NCI-H524 treated with DMSO at 0.1 percent for 48 hours (cell line): ENCODE measurements at regions not wholly inside any gene's neighbourhood (a gene's known extent, or its start where the extent isn't known, plus 50 kb on each side); places are given as distances from the start of the nearest gene placed in this dataset.

Experiments
- DNase-seq: peaks from one replicate; lab custom pipeline; 2025; lab: John Stamatoyannopoulos, UW

DNA sequence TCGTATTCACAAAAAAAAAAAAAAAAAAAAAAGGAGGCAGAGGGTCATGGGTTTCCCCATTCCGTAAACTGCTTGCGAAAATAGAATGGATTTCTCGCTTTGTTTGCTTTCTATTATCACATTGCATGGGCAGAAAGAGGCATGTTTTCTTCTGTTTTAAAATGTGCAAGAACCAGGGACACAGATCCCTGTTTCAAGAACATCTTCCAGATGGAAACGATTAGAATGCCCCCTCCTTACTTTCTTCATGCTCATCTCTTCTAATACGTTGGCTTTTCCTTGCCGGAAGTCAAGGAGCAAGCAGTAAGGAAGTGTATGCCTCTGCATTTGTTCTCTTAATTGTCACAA is 51.0 kb upstream of the ZNF516 start:
- no peak for DNase-seq

DNA sequence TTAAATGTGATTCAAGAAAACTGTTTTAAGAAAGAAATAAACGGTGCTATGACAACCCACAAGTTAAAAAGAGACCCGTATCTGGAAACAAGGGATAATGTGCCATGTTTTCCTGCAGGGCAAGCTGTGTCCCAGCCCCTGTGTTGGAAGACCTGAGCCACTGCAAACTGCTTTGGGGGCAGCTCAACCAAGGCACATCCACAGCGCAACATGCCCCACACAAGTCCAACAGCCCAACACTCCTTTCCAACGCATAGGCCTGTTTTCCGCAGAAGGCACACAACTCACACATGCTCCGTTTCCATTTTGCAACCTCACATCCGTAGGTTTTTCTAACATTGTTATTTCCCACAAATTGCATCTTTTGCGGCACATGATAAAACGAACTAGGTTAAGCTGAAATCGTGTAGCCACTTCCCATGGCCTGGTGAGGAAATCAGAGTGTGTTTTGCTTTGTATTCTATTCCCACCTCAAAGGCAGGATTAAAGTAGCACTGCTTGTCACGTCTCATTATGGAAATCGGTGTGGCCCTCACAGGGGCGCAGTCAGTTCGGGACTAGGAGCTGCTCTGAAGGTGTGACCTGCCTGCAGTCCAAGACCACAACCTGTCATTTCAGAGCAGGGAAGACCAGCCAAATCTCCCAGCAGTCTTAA is 50.5 kb upstream of the ZNF516 start:
- no peak for DNase-seq

DNA sequence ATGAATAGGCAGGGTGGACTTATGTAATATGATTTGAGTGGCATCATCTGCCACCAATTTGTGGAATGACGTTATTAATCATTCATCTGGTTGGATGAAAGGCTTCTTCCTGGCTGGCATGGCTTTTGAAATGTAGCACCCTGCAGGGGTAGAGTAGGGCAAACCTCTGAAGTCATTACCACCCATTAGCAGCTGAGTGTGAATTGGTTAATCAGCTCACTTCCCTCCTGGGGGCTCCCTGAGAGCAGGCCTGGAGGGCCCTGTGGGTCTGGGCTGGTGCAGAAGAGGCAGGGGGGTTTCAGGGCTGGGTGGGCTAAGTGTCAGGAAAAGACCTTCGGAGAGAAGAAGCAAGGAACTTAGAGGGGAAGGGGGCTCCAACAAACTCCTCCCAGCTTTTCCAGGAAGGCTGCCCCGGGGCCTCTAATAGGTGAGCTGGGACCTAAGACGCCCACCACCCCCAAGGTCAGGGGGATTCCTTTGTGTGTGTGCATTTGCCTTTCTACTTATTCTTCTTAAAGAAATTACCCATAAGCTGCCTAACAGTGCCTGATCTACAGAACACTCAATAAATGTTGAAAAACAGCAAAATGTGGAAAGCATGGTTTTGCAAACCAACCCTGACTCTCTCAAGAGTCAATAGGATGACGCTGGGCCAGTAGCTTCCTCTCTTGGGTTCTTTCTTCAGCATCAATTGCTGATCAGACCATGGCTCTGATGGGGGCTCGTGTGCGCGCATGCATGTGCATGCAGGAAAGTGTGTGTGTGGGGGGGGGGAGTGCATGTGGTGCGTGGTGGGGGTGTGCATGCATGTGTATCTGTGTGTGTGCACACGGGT is 49.7 kb upstream of the ZNF516 start:
- no peak for DNase-seq
